Astrocyte (in vitro differentiated cells and primary cell): ENCODE measurements at regions not wholly inside any gene's neighbourhood (a gene's known extent, or its start where the extent isn't known, plus 50 kb on each side); places are given as distances from the start of the nearest gene placed in this dataset.

Experiments
- DNase-seq: peaks from one replicate; pipeline ENCODE4 v3.0.0-alpha.2; 2010; ENCODE audit warnings: low read depth
- FAIRE-seq: peaks from 2 replicates; lab custom pipeline; 2011; peaks lifted over from hg19 to GRCh38; lab: Jason Lieb, UNC
- H2AFZ ChIP-seq: 2 replicates; pipeline ENCODE4 v1.6.0; 2012; ENCODE audit warnings: low read depth, low read length, inconsistent platforms
- H3K27ac ChIP-seq: 2 replicates; pipeline ENCODE4 v1.5.1; 2011; ENCODE audit warnings: low read depth, low read length, inconsistent platforms
- H3K27me3 ChIP-seq: 2 replicates; pipeline ENCODE4 v1.6.0; 2011; ENCODE audit warnings: low read length, inconsistent platforms; ENCODE audit not compliant: insufficient read depth
- H3K36me3 ChIP-seq: 2 replicates; pipeline ENCODE4 v1.5.1; 2011; ENCODE audit warnings: low read length, inconsistent platforms; ENCODE audit not compliant: insufficient read depth
- H3K4me1 ChIP-seq: 2 replicates; pipeline ENCODE4 v1.5.1; 2011; ENCODE audit warnings: low read length, inconsistent platforms; ENCODE audit not compliant: insufficient read depth
- H3K4me2 ChIP-seq: 2 replicates; pipeline ENCODE4 v1.6.0; 2012; ENCODE audit warnings: low read length, inconsistent platforms
- H3K4me3 ChIP-seq: 2 replicates; pipeline ENCODE4 v1.5.1; 2011; ENCODE audit warnings: low read depth, mild to moderate bottlenecking, low read length, inconsistent platforms; ENCODE audit not compliant: insufficient read depth
- H3K79me2 ChIP-seq: 2 replicates; pipeline ENCODE4 v1.6.0; 2012; ENCODE audit warnings: mild to moderate bottlenecking, low read length, inconsistent platforms; ENCODE audit not compliant: insufficient read depth
- H3K9ac ChIP-seq: 2 replicates; pipeline ENCODE4 v1.6.0; 2012; ENCODE audit warnings: mild to moderate bottlenecking, low read length, inconsistent platforms
- H3K9me3 ChIP-seq: 2 replicates; pipeline ENCODE4 v1.5.1; 2012; ENCODE audit warnings: low read depth, mild to moderate bottlenecking, low read length, inconsistent platforms; ENCODE audit not compliant: insufficient read depth
- H4K20me1 ChIP-seq: 2 replicates; pipeline ENCODE4 v1.6.0; 2012; ENCODE audit warnings: low read length, inconsistent platforms; ENCODE audit not compliant: insufficient read depth
- H3K27ac Mint-ChIP-seq: one replicate; pipeline ENCODE4 v1.8.0; 2021; ENCODE audit warnings: mild to moderate bottlenecking, mixed read lengths; ENCODE audit not compliant: unreplicated experiment
- H3K27me3 Mint-ChIP-seq: one replicate; pipeline ENCODE4 v1.8.0; 2021; ENCODE audit warnings: low read depth, mixed read lengths; ENCODE audit not compliant: unreplicated experiment
- H3K36me3 Mint-ChIP-seq: one replicate; pipeline ENCODE4 v1.8.0; 2021; ENCODE audit warnings: low read depth, mixed read lengths; ENCODE audit not compliant: unreplicated experiment
- H3K4me1 Mint-ChIP-seq: one replicate; pipeline ENCODE4 v1.8.0; 2021; ENCODE audit warnings: low read depth, mixed read lengths; ENCODE audit not compliant: unreplicated experiment
- H3K4me3 Mint-ChIP-seq: one replicate; pipeline ENCODE4 v1.8.0; 2021; ENCODE audit warnings: mild to moderate bottlenecking, moderate library complexity, mixed read lengths; ENCODE audit not compliant: unreplicated experiment
- H3K9me3 Mint-ChIP-seq: one replicate; pipeline ENCODE4 v1.8.0; 2021; ENCODE audit warnings: mild to moderate bottlenecking, mixed read lengths; ENCODE audit not compliant: unreplicated experiment
- EZH2 ChIP-seq: IDR thresholded peaks from 2 replicates; pipeline ENCODE4 v1.6.1; 2012; ENCODE audit warnings: mild to moderate bottlenecking, low read length, inconsistent platforms; ENCODE audit not compliant: insufficient read depth
- TF ChIP-seq, protein P1 (sequence below): IDR thresholded peaks from 2 replicates; pipeline ENCODE4 v1.5.1; 2011; ENCODE audit warnings: low read depth, mild to moderate bottlenecking, inconsistent platforms, low read length, moderate library complexity; ENCODE audit not compliant: insufficient read depth

GRCh38 chr20:19018881-19019280 lies 193.6 kb upstream of the SLC24A3 start:
- H3K9me3 ChIP-seq = peaks cover 4% of the 10 kb centered on the region
- H3K9ac ChIP-seq = no peak overlapping the region
- no peak overlapping the region for H2AFZ ChIP-seq
- Mint-ChIP-seq H3K4me1 (no peaks in the 10 kb centered on the region), H3K27me3 (peaks cover 6% of the 10 kb centered on the region), H3K36me3 (no peaks in the 10 kb centered on the region), H3K4me3 (no peak overlapping the region), H3K9me3 (peaks cover 4% of the 10 kb centered on the region), H3K27ac (no peak overlapping the region)
- no peak overlapping the region for H3K4me2 ChIP-seq
- H4K20me1 ChIP-seq = no peaks in the 10 kb centered on the region
- no peak overlapping the region for H3K4me3 ChIP-seq
- no peak for FAIRE-seq
- H3K4me1 ChIP-seq = no peaks in the 10 kb centered on the region
- no peaks in the 10 kb centered on the region for H3K27me3 ChIP-seq
- no peak for TF ChIP-seq EZH2
- TF ChIP-seq, protein P1, sequence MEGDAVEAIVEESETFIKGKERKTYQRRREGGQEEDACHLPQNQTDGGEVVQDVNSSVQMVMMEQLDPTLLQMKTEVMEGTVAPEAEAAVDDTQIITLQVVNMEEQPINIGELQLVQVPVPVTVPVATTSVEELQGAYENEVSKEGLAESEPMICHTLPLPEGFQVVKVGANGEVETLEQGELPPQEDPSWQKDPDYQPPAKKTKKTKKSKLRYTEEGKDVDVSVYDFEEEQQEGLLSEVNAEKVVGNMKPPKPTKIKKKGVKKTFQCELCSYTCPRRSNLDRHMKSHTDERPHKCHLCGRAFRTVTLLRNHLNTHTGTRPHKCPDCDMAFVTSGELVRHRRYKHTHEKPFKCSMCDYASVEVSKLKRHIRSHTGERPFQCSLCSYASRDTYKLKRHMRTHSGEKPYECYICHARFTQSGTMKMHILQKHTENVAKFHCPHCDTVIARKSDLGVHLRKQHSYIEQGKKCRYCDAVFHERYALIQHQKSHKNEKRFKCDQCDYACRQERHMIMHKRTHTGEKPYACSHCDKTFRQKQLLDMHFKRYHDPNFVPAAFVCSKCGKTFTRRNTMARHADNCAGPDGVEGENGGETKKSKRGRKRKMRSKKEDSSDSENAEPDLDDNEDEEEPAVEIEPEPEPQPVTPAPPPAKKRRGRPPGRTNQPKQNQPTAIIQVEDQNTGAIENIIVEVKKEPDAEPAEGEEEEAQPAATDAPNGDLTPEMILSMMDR = no peak
- no peaks in the 10 kb centered on the region for H3K36me3 ChIP-seq
- no peak for DNase-seq
- H3K79me2 ChIP-seq = no peaks in the 10 kb centered on the region
- no peak overlapping the region for H3K27ac ChIP-seq

DNA sequence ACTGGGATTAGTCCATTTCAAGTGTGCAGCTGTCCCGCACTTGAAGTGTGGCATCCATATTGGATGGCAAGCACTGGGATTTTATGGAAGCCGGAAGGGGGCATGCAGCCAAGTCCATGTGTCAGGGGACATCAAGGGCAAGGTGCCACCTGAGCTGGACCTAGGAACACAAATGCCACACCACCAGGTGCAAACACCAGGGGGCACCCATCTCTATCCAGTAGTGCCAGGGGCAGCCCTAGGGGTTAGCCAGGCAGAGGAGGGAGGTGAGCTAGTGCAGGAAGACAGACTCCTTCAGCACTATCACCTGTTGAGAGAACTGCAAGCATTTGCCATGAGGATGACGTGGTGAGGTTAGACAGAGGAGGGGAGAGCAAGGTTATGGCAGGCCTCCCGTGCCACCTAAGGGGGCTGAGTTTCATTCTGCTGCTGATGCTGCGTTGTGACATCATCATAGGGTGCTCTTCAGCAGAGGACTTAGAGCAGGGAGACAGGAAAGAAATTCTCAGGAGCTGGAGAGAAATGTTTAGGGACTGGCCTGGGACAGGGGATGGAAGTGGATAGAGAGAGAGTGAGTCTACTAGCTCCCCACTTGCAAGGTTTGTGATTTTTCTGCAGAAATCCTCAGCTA lies 192.6 kb upstream of the SLC24A3 start:
- Histone ChIP-seq H3K27ac (no peak overlapping the region), H3K79me2 (no peaks in the 10 kb centered on the region), H2AFZ (no peak overlapping the region), H3K4me1 (no peaks in the 10 kb centered on the region), H3K4me2 (no peak overlapping the region), H3K27me3 (no peaks in the 10 kb centered on the region), H3K4me3 (no peak overlapping the region), H3K36me3 (no peaks in the 10 kb centered on the region), H4K20me1 (no peaks in the 10 kb centered on the region), H3K9ac (no peak overlapping the region), H3K9me3 (peaks cover 4% of the 10 kb centered on the region)
- no peaks in the 10 kb centered on the region for H3K36me3 Mint-ChIP-seq
- no peaks in the 10 kb centered on the region for H3K4me1 Mint-ChIP-seq
- no peak overlapping the region for H3K4me3 Mint-ChIP-seq
- FAIRE-seq (no peak), DNase-seq (no peak)
- peaks cover 4% of the 10 kb centered on the region for H3K9me3 Mint-ChIP-seq
- no peak for TF ChIP-seq EZH2
- TF ChIP-seq, protein P1 = no peak
- H3K27ac Mint-ChIP-seq = no peak overlapping the region
- H3K27me3 Mint-ChIP-seq = peaks cover 6% of the 10 kb centered on the region

- H3K4me1 Mint-ChIP-seq = no peaks in the 10 kb centered on the region
Measured at GRCh38 chr20:19021406-19022117, 190.9 kb upstream of the SLC24A3 start.

More at GRCh38 chr20:19021406-19022117, 190.9 kb upstream of the SLC24A3 start:
- H3K36me3 ChIP-seq = no peaks in the 10 kb centered on the region
- peaks cover 6% of the 10 kb centered on the region for H3K27me3 Mint-ChIP-seq
- no peak overlapping the region for H3K4me3 ChIP-seq
- FAIRE-seq (no peak), DNase-seq (no peak)
- H3K9ac ChIP-seq = no peak overlapping the region
- H3K27ac Mint-ChIP-seq = no peak overlapping the region
- no peak overlapping the region for H3K27ac ChIP-seq
- H4K20me1 ChIP-seq = no peaks in the 10 kb centered on the region
- no peaks in the 10 kb centered on the region for H3K36me3 Mint-ChIP-seq
- peaks cover under 1% of the 10 kb centered on the region for H3K9me3 Mint-ChIP-seq
- H3K79me2 ChIP-seq = no peaks in the 10 kb centered on the region
- H3K4me3 Mint-ChIP-seq = no peak overlapping the region
- H3K27me3 ChIP-seq = no peaks in the 10 kb centered on the region
- no peak overlapping the region for H2AFZ ChIP-seq
- TF ChIP-seq, protein P1 = no peak
- TF ChIP-seq EZH2 = no peak
- no peak overlapping the region for H3K4me2 ChIP-seq
- no peaks in the 10 kb centered on the region for H3K4me1 ChIP-seq
- H3K9me3 ChIP-seq = peaks cover 4% of the 10 kb centered on the region
